H9 (cell line): ENCODE measurements at regions not wholly inside any gene's neighbourhood (a gene's known extent, or its start where the extent isn't known, plus 50 kb on each side); places are given as distances from the start of the nearest gene placed in this dataset.

Experiments
- DNase-seq: peaks from one replicate; pipeline ENCODE4 v3.0.0-alpha.2; 2017
- H2AFZ ChIP-seq: one replicate; pipeline ENCODE4 v1.6.1; 2013; ENCODE audit warnings: mild to moderate bottlenecking, low read length, control low read depth, moderate library complexity
- H2AK5ac ChIP-seq: 2 replicates; pipeline ENCODE4 v1.6.1; 2013; ENCODE audit warnings: low read length, control low read depth, mixed read lengths; ENCODE audit not compliant: insufficient read length
- H2BK120ac ChIP-seq: one replicate; pipeline ENCODE4 v1.6.1; 2013; ENCODE audit warnings: low read depth, mild to moderate bottlenecking, low read length, control low read depth, inconsistent platforms; ENCODE audit not compliant: poor library complexity, severe bottlenecking
- H2BK12ac ChIP-seq: 2 replicates; pipeline ENCODE4 v1.6.1; 2013; ENCODE audit warnings: low read length, control low read depth, mixed read lengths, low read depth; ENCODE audit not compliant: insufficient read length
- H2BK15ac ChIP-seq: 2 replicates; pipeline ENCODE4 v1.6.1; 2013; ENCODE audit warnings: low read depth, low read length, control low read depth
- H2BK20ac ChIP-seq: one replicate; pipeline ENCODE4 v1.6.1; 2013; ENCODE audit warnings: low read depth, mild to moderate bottlenecking, low read length, control low read depth, inconsistent platforms; ENCODE audit not compliant: poor library complexity, severe bottlenecking
- H2BK5ac ChIP-seq: 2 replicates; pipeline ENCODE4 v1.6.1; 2013; ENCODE audit warnings: low read length, control low read depth, mixed read lengths; ENCODE audit not compliant: insufficient read length
- H3K14ac ChIP-seq: 2 replicates; pipeline ENCODE4 v1.6.1; 2013; ENCODE audit warnings: low read length, control low read depth; ENCODE audit not compliant: insufficient read depth
- H3K18ac ChIP-seq: 2 replicates; pipeline ENCODE4 v1.6.1; 2013; ENCODE audit warnings: low read depth, mild to moderate bottlenecking, mixed read lengths, low read length, control low read depth; ENCODE audit not compliant: insufficient read length
- H3K23ac ChIP-seq: 2 replicates; pipeline ENCODE4 v1.6.1; 2013; ENCODE audit warnings: low read length, control low read depth, mixed read lengths, low read depth; ENCODE audit not compliant: insufficient read length
- H3K23me2 ChIP-seq: 2 replicates; pipeline ENCODE4 v1.6.1; 2013; ENCODE audit warnings: low read depth, mild to moderate bottlenecking, mixed read lengths, low read length, control low read depth; ENCODE audit not compliant: insufficient read length, poor library complexity, severe bottlenecking
- H3K27ac ChIP-seq: 2 replicates; pipeline ENCODE4 v1.5.1; 2013; ENCODE audit warnings: low read length, control low read depth, mixed read lengths, low read depth; ENCODE audit not compliant: insufficient read length
- H3K27me3 ChIP-seq: 2 replicates; pipeline ENCODE4 v1.6.1; 2013; ENCODE audit warnings: low read length, control low read depth, inconsistent platforms; ENCODE audit not compliant: insufficient read depth
- H3K4ac ChIP-seq: 2 replicates; pipeline ENCODE4 v1.6.1; 2013; ENCODE audit warnings: low read depth, mild to moderate bottlenecking, control low read depth, inconsistent platforms, low read length, moderate library complexity
- H3K4me1 ChIP-seq: 2 replicates; pipeline ENCODE4 v1.6.1; 2013; ENCODE audit warnings: low read length, control low read depth, inconsistent platforms; ENCODE audit not compliant: insufficient read depth
- H3K4me2 ChIP-seq: 2 replicates; pipeline ENCODE4 v1.6.1; 2013; ENCODE audit warnings: low read length, control low read depth, mixed read lengths; ENCODE audit not compliant: insufficient read length, insufficient read depth
- H3K56ac ChIP-seq: 2 replicates; pipeline ENCODE4 v1.6.1; 2013; ENCODE audit warnings: low read depth, mild to moderate bottlenecking, mixed read lengths, low read length, control low read depth; ENCODE audit not compliant: insufficient read length
- H3K79me1 ChIP-seq: 2 replicates; pipeline ENCODE4 v1.6.1; 2013; ENCODE audit warnings: low read depth, mild to moderate bottlenecking, moderate library complexity, low read length, control low read depth, inconsistent platforms; ENCODE audit not compliant: insufficient read depth, poor library complexity, severe bottlenecking
- H3K79me2 ChIP-seq: 2 replicates; pipeline ENCODE4 v1.6.1; 2013; ENCODE audit warnings: low read length, control low read depth, inconsistent platforms; ENCODE audit not compliant: insufficient read depth
- H3K9ac ChIP-seq: 2 replicates; pipeline ENCODE4 v1.6.1; 2013; ENCODE audit warnings: low read length, control low read depth, mixed read lengths; ENCODE audit not compliant: insufficient read length; ENCODE audit errors: extremely low read depth
- H3K9me3 ChIP-seq: one replicate; pipeline ENCODE4 v1.6.1; 2013; ENCODE audit warnings: low read depth, low read length, inconsistent platforms; ENCODE audit not compliant: control insufficient read depth
- H3T11ph ChIP-seq: one replicate; pipeline ENCODE4 v1.6.1; 2013; ENCODE audit warnings: mild to moderate bottlenecking, low read length, control low read depth, inconsistent platforms
- H4K20me1 ChIP-seq: one replicate; pipeline ENCODE4 v1.6.1; 2013; ENCODE audit not compliant: control insufficient read depth, insufficient read length, insufficient read depth
- H4K5ac ChIP-seq: 2 replicates; pipeline ENCODE4 v1.6.1; 2013; ENCODE audit warnings: low read depth, mild to moderate bottlenecking, mixed read lengths, low read length, control low read depth; ENCODE audit not compliant: insufficient read length
- H4K8ac ChIP-seq: replicated peaks from 2 replicates; pipeline ENCODE4 v1.6.1; 2013; ENCODE audit warnings: low read length, control low read depth, mixed read lengths, low read depth; ENCODE audit not compliant: insufficient read length
- H4K91ac ChIP-seq: 2 replicates; pipeline ENCODE4 v1.6.1; 2013; ENCODE audit warnings: low read depth, mild to moderate bottlenecking, moderate library complexity, mixed read lengths, low read length, control low read depth; ENCODE audit not compliant: insufficient read length
- H3K27ac Mint-ChIP-seq, 3 experiments: 2 replicates in 2 of 3; 3 replicates in 1 of 3; pipeline ENCODE4 v1.8.0; 2020 to 2021; ENCODE audit warnings: mixed read lengths in 3 of 3, mild to moderate bottlenecking in 1 of 3, moderate library complexity in 1 of 3
- H3K27me3 Mint-ChIP-seq: 2 replicates; pipeline ENCODE4 v1.8.0; 2021; ENCODE audit warnings: low read depth, mild to moderate bottlenecking, moderate library complexity, mixed read lengths
- H3K36me3 Mint-ChIP-seq, 3 experiments: 2 replicates in 2 of 3; 3 replicates in 1 of 3; pipeline ENCODE4 v1.8.0; 2020 to 2021; ENCODE audit warnings: low read depth in 3 of 3, mixed read lengths in 3 of 3; ENCODE audit not compliant: insufficient read depth in 1 of 3
- H3K4me1 Mint-ChIP-seq, 2 experiments: 2 replicates each; pipeline ENCODE4 v1.8.0; 2020; ENCODE audit warnings: mixed read lengths in 2 of 2
- H3K4me3 Mint-ChIP-seq, 2 experiments: 2 replicates in 1 of 2; 3 replicates in 1 of 2; pipeline ENCODE4 v1.8.0; 2020 to 2021; ENCODE audit warnings: mild to moderate bottlenecking in 2 of 2, mixed read lengths in 2 of 2, moderate library complexity in 1 of 2
- H3K9me3 Mint-ChIP-seq, 2 experiments: 2 replicates in 1 of 2; 3 replicates in 1 of 2; pipeline ENCODE4 v1.8.0; 2020; ENCODE audit warnings: mild to moderate bottlenecking in 2 of 2, mixed read lengths in 2 of 2, moderate library complexity in 1 of 2
- CTCF ChIP-seq: fragments of 200-600 bp; sonication (generic); conservative IDR thresholded peaks from 3 replicates; pipeline ENCODE4 v1.8.0; 2021; ENCODE audit warnings: antibody characterized with exemption, mild to moderate bottlenecking
- WGBS: extraction: QIAGEN DNeasy Blood & Tissue Kit; methylation state at CpG from one replicate; pipeline ENCODE4 v1.1.7; 2013; ENCODE audit warnings: missing lambda C conversion rate, low lambda C conversion rate, mixed read lengths; ENCODE audit not compliant: insufficient read length; ENCODE audit errors: extremely low coverage; 5-methylcytosine and 5-hydroxymethylcytosine counted together

- DNase-seq: no peak
- no peak overlapping the region for H3T11ph ChIP-seq
- whole genome bisulfite sequencing: no CpG with 5 or more reads among the region's 2 CpGs
- no peak overlapping the region for H3K56ac ChIP-seq
- H3K4me1 Mint-ChIP-seq: peaks cover 7 to 8% of the 10 kb centered on the region in 2 experiments
- no peak overlapping the region for H3K4ac ChIP-seq
- no peak overlapping the region for H3K23ac ChIP-seq
- no peaks in the 10 kb centered on the region for H3K36me3 Mint-ChIP-seq
- H3K18ac ChIP-seq: no peak overlapping the region
- no peak overlapping the region for H2BK120ac ChIP-seq
- H3K27ac ChIP-seq: no peak overlapping the region
- no peak for TF ChIP-seq CTCF
- H3K27me3 ChIP-seq: no peaks in the 10 kb centered on the region
- H2BK20ac ChIP-seq: no peak overlapping the region
- peak overlapping the region; percentile 8 for H3K9ac ChIP-seq
- no peak overlapping the region for H2BK5ac ChIP-seq
- no peak overlapping the region for H3K27ac Mint-ChIP-seq
- no peaks in the 10 kb centered on the region for H3K79me2 ChIP-seq
- H2AK5ac ChIP-seq: no peak overlapping the region
- no peak overlapping the region for H4K5ac ChIP-seq
- H3K4me3 Mint-ChIP-seq: no peak overlapping the region
- H4K8ac ChIP-seq: no peak overlapping the region
- no peaks in the 10 kb centered on the region for H3K79me1 ChIP-seq
- H3K23me2 ChIP-seq: no peaks in the 10 kb centered on the region
- no peak overlapping the region for H3K14ac ChIP-seq
- no peaks in the 10 kb centered on the region for H3K9me3 ChIP-seq
- no peak overlapping the region for H3K4me2 ChIP-seq
- no peaks in the 10 kb centered on the region for H4K20me1 ChIP-seq
- H2BK12ac ChIP-seq: no peak overlapping the region
- no peak overlapping the region for H2AFZ ChIP-seq
- H4K91ac ChIP-seq: no peak overlapping the region
- peaks cover 6% of the 10 kb centered on the region for H3K27me3 Mint-ChIP-seq
- H3K9me3 Mint-ChIP-seq: no peaks in the 10 kb centered on the region
- no peak overlapping the region for H2BK15ac ChIP-seq
- H3K4me1 ChIP-seq: no peaks in the 10 kb centered on the region
Observed at GRCh38 chr16:49092704-49093103, 188.9 kb downstream of the CBLN1 start.
